ENCODE measurements at regions not wholly inside any gene's neighbourhood (a gene's known extent, or its start where the extent isn't known, plus 50 kb on each side); places are given as distances from the start of the nearest gene placed in this dataset.

DNA sequence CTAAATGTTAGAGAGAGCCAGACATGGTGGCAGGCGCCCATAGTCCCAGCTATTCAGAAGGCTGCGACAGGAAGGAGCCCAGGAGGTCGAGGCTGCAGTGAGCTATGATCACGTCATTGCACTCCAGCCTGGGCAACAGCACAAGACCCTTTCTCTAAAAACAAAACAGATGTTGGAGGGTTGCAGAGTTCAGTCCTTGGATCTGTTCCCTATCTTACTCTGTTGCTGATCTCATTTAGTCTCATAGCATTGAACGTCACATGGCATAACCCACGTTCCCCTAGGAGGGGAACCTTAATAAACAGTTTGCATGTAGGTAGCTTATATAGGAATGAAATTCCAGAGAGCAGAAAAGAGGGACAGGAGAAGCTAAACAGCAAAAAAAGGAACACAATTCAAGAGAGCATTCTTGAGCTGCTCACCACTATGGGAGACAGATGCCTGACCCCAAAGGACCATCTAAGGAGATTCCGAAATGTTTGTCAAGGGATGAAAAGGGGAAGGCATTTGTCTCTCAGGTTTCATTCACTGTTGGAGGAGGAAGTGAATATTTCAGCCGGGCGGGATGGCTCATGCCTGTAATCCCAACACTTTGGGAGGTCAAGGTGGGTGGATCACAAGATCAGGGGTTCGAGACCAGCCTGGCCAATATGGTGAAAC lies 54.6 kb upstream of the PIM1 start:
- intact Hi-C loops (cut with DNase I; ENCODE audit: low total_unique reads): no loop called here
- no peaks in the 10 kb centered on the region for H3K4me1 ChIP-seq
- WGBS, 5 donors: 66 to 78% (median 69%) methylated on average over 10 of the region's 10 CpGs

DNA sequence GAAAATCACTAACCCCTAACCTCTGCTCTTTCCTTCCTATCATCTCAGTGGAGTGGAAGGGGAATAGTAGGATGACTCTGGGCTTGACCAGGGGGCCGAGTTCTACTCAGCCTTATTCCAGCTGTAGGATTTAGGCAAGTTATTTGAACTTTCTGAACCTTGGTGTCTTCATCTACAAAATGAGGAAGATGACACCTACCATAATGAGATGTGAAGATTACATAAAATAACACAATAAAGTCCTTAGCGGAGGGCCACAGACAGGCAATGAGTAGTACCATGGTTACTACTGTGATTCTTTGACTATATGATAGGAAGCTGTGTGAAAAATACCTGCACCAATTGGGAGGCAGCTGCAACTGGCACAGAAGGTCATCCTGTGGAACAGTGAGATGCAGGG lies 53.6 kb upstream of the PIM1 start:
- Histone ChIP-seq H3K4me1 (no peaks in the 10 kb centered on the region), H3K9me3 (no peaks in the 10 kb centered on the region), H3K4me3 (no peak overlapping the region), H3K36me3 (no peaks in the 10 kb centered on the region), H3K27me3 (replicated peaks in 1 of 7) (no peaks in the 10 kb centered on the region), H3K27ac (no peak overlapping the region)
- no peak for DNase-seq
- 88 to 95% (median 91%) methylated on average over 2 of the region's 2 CpGs for WGBS, 5 donors
- intact Hi-C loops (cut with DNase I; ENCODE audit: low total_unique reads): no loop called here
- TF ChIP-seq, protein P1, sequence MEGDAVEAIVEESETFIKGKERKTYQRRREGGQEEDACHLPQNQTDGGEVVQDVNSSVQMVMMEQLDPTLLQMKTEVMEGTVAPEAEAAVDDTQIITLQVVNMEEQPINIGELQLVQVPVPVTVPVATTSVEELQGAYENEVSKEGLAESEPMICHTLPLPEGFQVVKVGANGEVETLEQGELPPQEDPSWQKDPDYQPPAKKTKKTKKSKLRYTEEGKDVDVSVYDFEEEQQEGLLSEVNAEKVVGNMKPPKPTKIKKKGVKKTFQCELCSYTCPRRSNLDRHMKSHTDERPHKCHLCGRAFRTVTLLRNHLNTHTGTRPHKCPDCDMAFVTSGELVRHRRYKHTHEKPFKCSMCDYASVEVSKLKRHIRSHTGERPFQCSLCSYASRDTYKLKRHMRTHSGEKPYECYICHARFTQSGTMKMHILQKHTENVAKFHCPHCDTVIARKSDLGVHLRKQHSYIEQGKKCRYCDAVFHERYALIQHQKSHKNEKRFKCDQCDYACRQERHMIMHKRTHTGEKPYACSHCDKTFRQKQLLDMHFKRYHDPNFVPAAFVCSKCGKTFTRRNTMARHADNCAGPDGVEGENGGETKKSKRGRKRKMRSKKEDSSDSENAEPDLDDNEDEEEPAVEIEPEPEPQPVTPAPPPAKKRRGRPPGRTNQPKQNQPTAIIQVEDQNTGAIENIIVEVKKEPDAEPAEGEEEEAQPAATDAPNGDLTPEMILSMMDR (IDR thresholded peaks at IDR 0.05 in 8 of 11, conservative IDR thresholded peaks at IDR 0.05 in 3 of 11): no peak
- TF ChIP-seq POLR2A (IDR thresholded peaks at IDR 0.05) (no peak), POLR2AphosphoS5 (IDR thresholded peaks at IDR 0.05) (no peak)

More for the DNA sequence above, 54.6 kb upstream of the PIM1 start:
- Histone ChIP-seq H3K27me3 (replicated peaks in 1 of 7) (no peaks in the 10 kb centered on the region), H3K4me3 (no peak overlapping the region), H3K36me3 (no peaks in the 10 kb centered on the region), H3K9me3 (no peaks in the 10 kb centered on the region), H3K27ac (no peak overlapping the region)
- no peak for DNase-seq
- no peak for TF ChIP-seq POLR2AphosphoS5 (IDR thresholded peaks at IDR 0.05)

DNA sequence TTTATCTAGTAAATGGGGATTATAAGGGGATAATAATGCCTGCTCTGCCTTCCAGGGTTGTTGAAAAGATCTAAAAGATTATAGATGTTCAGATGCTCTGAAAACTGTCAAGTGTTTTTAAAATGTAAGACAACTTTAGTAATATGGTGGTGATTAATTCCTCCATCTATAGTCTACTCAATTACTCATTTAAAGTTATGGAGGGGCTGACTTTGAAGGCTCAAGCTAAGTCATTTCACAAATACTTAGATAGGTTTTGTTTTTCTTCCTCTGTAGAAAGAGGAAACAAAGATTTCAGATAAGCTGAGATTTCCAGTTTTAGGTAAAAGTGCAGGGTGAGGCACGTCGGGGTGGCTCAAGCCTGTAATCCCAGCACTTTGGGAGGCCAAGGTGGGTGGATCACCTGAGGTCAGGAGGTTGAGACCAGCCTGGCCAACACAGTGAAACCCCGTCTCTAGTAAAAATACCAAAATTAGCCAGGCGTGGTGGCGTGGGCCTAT lies 50.5 kb upstream of the PIM1 start:
- H3K9me3 ChIP-seq: no peaks in the 10 kb centered on the region
- DNase-seq: no peak
- no peak for TF ChIP-seq POLR2AphosphoS5 (IDR thresholded peaks at IDR 0.05)
- TF ChIP-seq POLR2A (IDR thresholded peaks at IDR 0.05): no peak
- TF ChIP-seq, protein P1 (IDR thresholded peaks at IDR 0.05 in 8 of 11, conservative IDR thresholded peaks at IDR 0.05 in 3 of 11): no peak
- intact Hi-C loops (cut with DNase I; ENCODE audit: low total_unique reads): no loop called here
- H3K27me3 ChIP-seq (replicated peaks in 1 of 7): no peaks in the 10 kb centered on the region
- H3K27ac ChIP-seq: no peak overlapping the region
- no peak overlapping the region for H3K4me3 ChIP-seq
- WGBS, 5 donors: 67 to 81% (median 71%) methylated on average over 5 of the region's 5 CpGs
- H3K36me3 ChIP-seq: no peaks in the 10 kb centered on the region
- H3K4me1 ChIP-seq: no peaks in the 10 kb centered on the region
